Non-pigmented ciliary epithelial cell (primary cell): ENCODE measurements at regions not wholly inside any gene's neighbourhood (a gene's known extent, or its start where the extent isn't known, plus 50 kb on each side); places are given as distances from the start of the nearest gene placed in this dataset.

Source experiments
- DNase-seq: peaks from one replicate; pipeline ENCODE4 v3.0.0-alpha.2; 2010; ENCODE audit warnings: low read depth

- DNase-seq = no peak
These were observed 101.6 kb upstream of the FOXF1 start for GRCh38 chr16:86408685-86409084.

GRCh38 chr16:86410081-86410480, 100.2 kb upstream of the FOXF1 start:
- DNase-seq = no peak

GRCh38 chr16:86410529-86410928, 99.8 kb upstream of the FOXF1 start:
- no peak for DNase-seq

- DNase-seq = no peak
These were observed 98.4 kb upstream of the FOXF1 start for GRCh38 chr16:86411897-86412296.

GRCh38 chr16:86414991-86415740, 95.2 kb upstream of the FOXF1 start:
- DNase-seq = no peak

- no peak for DNase-seq
These were observed 91.3 kb upstream of the FOXF1 start for GRCh38 chr16:86418981-86419380.

GRCh38 chr16:86419518-86419917, 90.8 kb upstream of the FOXF1 start:
- no peak for DNase-seq

GRCh38 chr16:86421995-86422394, 88.3 kb upstream of the FOXF1 start:
- DNase-seq = no peak

GRCh38 chr16:86424398-86424797, 85.9 kb upstream of the FOXF1 start:
- DNase-seq = no peak

GRCh38 chr16:86424985-86425384, 85.3 kb upstream of the FOXF1 start:
- DNase-seq = no peak

GRCh38 chr16:86426063-86426642, 84.2 kb upstream of the FOXF1 start:
- DNase-seq = no peak

- DNase-seq = no peak
These were observed 82.9 kb upstream of the FOXF1 start for GRCh38 chr16:86427433-86427851.

GRCh38 chr16:86428729-86429517, 81.4 kb upstream of the FOXF1 start:
- DNase-seq = no peak

- DNase-seq = no peak
These were observed 80.7 kb upstream of the FOXF1 start for GRCh38 chr16:86429663-86430062.

GRCh38 chr16:86430814-86431213, 79.5 kb upstream of the FOXF1 start:
- DNase-seq = no peak

GRCh38 chr16:86431540-86431939, 78.8 kb upstream of the FOXF1 start:
- no peak for DNase-seq

GRCh38 chr16:86432048-86432447, 78.3 kb upstream of the FOXF1 start:
- no peak for DNase-seq

GRCh38 chr16:86432691-86433090, 77.6 kb upstream of the FOXF1 start:
- DNase-seq = no peak

GRCh38 chr16:86436466-86437185, 73.7 kb upstream of the FOXF1 start:
- no peak for DNase-seq

- no peak for DNase-seq
These were observed 73.0 kb upstream of the FOXF1 start for GRCh38 chr16:86437348-86437747.

GRCh38 chr16:86442703-86443102, 67.6 kb upstream of the FOXF1 start:
- no peak for DNase-seq

GRCh38 chr16:86443508-86444147, 66.7 kb upstream of the FOXF1 start:
- no peak for DNase-seq
